ENCODE measurements at regions not wholly inside any gene's neighbourhood (a gene's known extent, or its start where the extent isn't known, plus 50 kb on each side); places are given as distances from the start of the nearest gene placed in this dataset.

DNA sequence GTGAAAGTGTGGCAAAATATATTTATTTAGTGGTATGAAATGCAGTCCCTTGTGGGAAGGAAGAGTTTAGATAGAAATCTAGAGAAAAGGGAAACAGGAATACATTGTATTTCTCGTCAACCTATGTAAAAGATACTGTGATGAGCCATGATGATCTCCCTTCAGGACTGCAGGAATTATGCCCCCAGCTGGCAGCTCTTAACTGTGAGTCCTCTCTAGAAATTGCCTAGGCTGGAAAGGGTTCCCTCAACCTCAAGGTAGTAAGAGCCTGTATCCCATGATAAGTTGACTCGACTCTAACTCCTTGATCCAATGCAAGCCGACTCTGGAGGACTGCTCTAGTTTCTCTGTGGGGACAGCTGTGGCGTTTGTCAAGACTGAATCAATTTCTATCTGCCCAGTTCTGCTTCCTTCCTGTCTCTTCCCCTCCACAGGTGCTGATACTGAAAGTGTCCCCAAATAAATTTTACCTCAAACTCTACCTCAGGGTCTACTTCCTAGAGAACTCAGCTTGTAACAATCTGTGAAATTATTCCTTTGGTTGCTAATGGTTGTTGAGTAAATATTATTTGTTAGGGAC, 897.3 kb downstream of the METTL15 start:
- no peak for DNase-seq

GRCh38 chr11:29002816-29003215, 894.6 kb downstream of the METTL15 start:
- no peak for DNase-seq

- peak in 4 of 58 donors; percentile 0 to 9 (median 2) for DNase-seq
Measured at GRCh38 chr11:28999620-29000019, 891.4 kb downstream of the METTL15 start.

- no peak for DNase-seq
Measured at GRCh38 chr11:28992996-28993395, 884.8 kb downstream of the METTL15 start.

DNA sequence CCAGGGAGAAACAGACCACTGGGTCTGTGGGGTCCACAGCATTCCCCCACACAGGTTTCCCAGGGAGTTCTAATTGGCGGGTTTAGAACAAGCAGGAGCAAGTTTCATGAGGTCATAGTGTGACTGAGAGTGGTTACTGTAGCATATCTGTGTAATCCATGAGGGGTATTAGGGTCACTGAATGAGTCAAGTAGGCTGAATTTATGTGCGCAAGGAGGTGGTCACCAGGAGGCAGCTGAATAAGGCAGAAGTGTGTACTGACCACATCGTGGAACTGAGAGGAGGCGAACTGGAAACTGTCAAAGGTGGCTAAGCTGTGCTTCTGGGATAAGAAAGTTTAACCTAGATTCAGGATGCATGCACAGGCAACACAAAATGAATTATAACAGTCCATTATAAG, 876.0 kb downstream of the METTL15 start:
- no peak for DNase-seq

GRCh38 chr11:28983780-28984179, 875.6 kb downstream of the METTL15 start:
- no peak for DNase-seq

DNA sequence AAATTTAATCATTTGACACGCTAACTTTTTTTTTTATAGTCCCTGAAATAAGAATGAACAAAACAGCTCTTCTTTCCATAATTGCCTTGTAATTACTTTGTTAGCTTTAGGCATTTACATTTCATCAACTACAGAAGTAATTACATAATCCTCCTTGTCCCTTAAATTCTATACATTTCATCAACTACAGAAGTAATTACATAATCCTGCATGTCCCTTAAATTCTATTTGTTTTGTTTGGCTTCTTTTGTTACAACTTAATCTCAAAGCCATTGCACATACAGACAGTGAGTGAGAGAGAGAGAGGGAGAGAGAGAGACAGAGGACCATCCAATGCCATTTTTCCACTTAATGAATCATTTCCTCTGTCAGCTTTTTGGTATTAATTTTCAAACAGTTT, 873.2 kb downstream of the METTL15 start:
- no peak for DNase-seq

DNA sequence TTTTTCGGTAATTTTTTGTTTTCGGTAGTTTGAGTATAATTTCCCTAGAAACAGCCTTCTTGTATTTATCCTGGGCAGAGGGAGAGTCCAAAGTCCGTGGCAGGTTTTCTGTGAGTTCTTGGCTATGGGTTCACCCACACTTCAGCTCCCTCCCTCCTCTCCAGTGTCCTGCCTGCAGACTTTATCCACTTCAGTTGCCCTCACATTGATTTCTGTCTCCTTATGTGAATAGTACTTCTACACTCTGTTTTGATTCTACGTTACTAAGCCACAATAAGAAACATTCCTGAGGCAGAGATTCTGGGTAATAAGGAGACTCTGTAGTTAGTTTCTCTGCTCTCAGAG, 868.6 kb downstream of the METTL15 start:
- DNase-seq, result no peak

DNA sequence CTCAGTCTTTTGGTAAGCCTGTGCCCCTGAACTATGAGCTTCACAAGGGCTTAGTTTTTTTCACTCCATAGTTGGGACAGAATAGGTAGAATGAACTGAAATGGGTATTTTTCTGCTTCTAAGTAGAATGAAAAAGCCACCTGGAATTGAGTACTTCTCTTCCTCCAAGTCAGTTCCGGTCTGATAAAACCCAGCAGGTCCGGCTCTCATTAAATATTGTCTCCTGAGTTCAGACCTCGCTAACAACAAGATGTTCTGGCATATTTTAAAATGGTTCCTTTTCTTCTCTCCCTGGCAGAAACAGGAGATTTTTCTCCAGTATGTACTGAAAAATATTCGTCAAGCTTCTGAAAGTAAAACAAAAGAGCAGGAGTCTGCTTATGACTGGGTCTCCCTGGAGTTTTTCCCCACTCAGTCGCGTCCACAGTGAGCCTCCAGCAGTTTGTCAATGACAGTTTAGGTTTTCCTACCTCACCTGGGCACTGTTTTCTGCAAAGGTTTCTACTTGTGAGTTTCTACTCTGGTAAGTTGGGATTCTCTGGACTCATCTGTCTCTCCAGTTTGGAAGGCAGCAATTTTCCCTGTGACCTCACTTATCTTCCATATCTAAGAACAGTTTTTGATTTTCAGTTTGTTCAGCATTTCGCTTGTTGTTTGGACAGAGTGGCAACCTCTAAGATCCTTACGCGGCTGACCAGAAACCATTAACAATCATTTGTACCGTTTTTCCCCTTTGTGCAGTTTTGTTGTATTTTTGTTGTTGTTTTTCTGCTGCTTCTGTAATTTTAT, 868.0 kb downstream of the METTL15 start:
- DNase-seq, result no peak

- no peak for DNase-seq
Measured at GRCh38 chr11:28969832-28970231, 861.6 kb downstream of the METTL15 start.

GRCh38 chr11:28966951-28967350, 858.8 kb downstream of the METTL15 start:
- DNase-seq, result no peak

GRCh38 chr11:28965819-28966218, 857.6 kb downstream of the METTL15 start:
- no peak for DNase-seq

DNA sequence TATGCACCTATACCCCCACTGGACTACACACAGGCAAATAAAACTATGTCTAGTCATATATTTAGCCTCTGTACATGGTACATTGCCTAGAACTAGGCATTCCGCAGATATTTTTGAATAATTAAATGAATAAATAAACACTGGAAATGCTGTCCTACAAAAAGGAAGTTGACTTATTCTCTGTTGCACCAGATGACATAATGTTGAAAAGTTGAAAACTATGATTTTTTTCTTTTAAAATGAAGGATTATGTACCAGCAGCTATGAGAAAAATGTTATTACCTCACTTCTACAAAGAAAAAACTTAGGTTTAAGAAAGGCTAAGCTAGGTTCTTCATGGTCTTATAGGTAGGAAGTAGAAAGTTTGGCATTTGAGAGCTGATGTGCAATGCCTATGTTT, 856.6 kb downstream of the METTL15 start:
- no peak for DNase-seq

- no peak for DNase-seq
Measured at GRCh38 chr11:28963187-28963586, 855.0 kb downstream of the METTL15 start.

GRCh38 chr11:28962502-28962901, 854.3 kb downstream of the METTL15 start:
- no peak for DNase-seq

GRCh38 chr11:28961726-28962125, 853.5 kb downstream of the METTL15 start:
- no peak for DNase-seq

GRCh38 chr11:28956446-28956845, 848.3 kb downstream of the METTL15 start:
- no peak for DNase-seq

- DNase-seq, result no peak
Measured at GRCh38 chr11:28951191-28951590, 843.0 kb downstream of the METTL15 start.

DNA sequence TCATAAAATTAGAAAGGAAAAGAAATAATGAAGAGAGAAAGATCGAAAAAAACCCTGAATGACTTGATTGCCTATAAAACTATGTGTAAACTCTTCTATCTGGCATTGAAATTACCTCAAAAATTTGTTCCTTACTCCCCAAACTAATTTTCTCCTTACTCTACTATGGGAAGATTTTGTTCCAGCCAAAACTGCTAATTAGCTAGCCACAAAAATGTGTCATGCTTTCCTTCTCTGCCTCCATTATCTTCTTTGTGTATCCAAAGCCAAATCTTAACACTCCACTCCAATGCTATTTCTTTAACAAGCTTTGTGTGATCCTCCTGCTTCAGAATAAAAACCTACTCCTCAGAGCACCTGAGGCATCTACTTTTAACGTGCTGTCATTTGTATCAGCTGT, 831.2 kb downstream of the METTL15 start:
- DNase-seq, result no peak

DNA sequence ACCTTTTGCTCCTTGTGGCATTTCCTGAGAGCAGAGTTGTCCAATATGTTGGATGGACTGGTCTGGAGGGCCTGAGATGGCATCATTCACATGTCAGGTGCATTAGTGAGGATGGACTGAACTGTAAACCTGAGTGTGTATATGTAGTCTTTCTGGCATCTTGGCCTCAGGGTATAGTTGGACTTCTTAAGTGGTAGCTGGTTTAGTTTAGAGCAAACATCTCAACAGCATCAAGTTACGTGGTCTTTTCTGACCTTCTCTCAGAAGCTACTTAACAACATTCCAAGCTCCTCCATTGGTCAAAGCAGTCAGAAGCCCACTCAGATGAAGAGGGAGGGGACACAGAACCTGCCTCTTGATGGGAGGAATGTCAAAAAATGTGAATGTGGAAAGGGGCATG, 829.9 kb downstream of the METTL15 start:
- no peak for DNase-seq

DNA sequence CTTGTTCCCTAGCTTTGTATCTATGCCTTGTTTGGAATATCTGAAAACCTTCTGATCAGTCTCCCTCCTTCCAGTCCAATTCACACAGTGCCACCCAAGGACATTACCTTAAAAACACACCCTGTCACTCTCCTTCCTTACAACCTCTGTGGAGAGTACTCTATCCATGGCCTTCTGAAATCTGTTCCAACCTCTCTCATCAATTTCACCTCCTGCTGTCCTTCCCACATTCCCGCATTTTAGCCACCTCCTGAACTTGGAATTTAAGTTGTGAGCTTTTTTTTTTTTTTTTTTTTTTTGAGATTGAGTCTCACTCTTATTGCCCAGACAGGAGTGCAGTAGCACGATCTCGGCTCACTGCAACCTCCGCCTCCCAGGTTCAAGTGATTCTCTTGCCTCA, 824.8 kb downstream of the METTL15 start:
- DNase-seq, result no peak

DNA sequence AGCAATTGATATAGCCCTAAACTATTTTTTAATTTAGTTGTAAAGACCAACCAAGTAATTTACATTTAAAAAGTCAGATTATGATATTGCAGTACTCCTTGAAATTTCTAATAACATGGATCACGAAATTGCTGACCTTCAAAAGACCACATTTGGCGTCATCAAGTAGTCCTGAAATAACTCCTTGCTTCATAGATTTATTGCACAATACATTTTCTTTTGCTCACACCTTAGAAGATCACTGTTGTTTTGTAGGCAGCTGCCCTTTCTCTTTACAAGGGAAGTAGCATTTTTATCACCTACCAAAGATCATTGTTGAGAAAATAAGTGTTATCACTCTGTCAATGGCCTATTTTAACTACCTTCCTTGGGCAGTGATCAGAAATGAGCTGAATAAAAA, 815.8 kb downstream of the METTL15 start:
- DNase-seq, result no peak

DNA sequence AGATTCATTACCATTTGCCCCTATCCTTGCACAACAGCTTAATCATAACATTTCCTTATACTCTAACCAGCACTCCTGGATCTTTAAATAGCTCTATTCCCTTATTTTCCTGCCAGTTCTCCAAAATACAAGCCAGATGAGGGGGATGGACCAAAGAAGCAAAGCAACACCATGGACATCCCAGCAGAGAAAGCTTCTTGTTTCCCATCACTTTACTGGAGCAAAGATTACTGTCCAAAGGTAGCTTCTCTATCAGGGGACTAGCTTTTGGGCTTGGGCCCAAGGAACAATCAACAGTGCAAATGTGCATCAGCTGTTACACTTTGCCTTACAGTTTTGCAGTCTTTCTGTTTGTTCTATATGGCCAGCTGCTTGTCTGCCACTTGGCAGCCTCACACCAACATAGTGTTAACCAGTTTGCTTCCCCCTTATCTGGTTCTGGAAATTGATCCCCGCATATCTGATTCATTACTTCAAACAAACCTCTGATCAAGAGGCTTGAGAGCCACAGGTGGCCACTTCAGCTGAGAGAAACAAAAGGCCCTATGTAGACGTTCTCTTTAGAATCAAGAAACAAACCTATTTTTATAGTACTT, 814.3 kb downstream of the METTL15 start:
- DNase-seq, result no peak
